ENCODE measurements at regions not wholly inside any gene's neighbourhood (a gene's known extent, or its start where the extent isn't known, plus 50 kb on each side); places are given as distances from the start of the nearest gene placed in this dataset.

- Histone ChIP-seq H3K4me2 (ENCODE audit: insufficient read depth, low read length) (no peak overlapping the region), H3K27ac (ENCODE audit: extremely low read depth, low read depth, low read length) (no peak overlapping the region), H3K9me3 (replicated peaks; ENCODE audit: control insufficient read depth, insufficient read depth, low read depth, low read length) (no peaks in the 10 kb centered on the region), H4K20me1 (replicated peaks; ENCODE audit: control insufficient read depth, insufficient read depth, low read length) (no peaks in the 10 kb centered on the region), H3K27me3 (ENCODE audit: control insufficient read depth in 2 of 2, insufficient read depth in 2 of 2, low read length in 2 of 2) (no peaks in the 10 kb centered on the region), H3K79me2 (ENCODE audit: control insufficient read depth, insufficient read depth, low read length) (no peaks in the 10 kb centered on the region), H3K9ac (ENCODE audit: insufficient read depth in 1 of 2, low read depth in 2 of 2, low read length in 2 of 2) (no peak overlapping the region), H3K36me3 (ENCODE audit: control insufficient read depth, insufficient read depth, low read length) (no peaks in the 10 kb centered on the region), H3K9me1 (ENCODE audit: control insufficient read depth, insufficient read depth, low read length) (no peaks in the 10 kb centered on the region), H2AFZ (ENCODE audit: low read depth, low read length) (no peak overlapping the region), H3K4me3 (no peak overlapping the region), H3K4me1 (replicated peaks in 1 of 2; ENCODE audit: control insufficient read depth in 2 of 2, insufficient read depth in 2 of 2, low read length in 2 of 2) (no peaks in the 10 kb centered on the region)
- DNase-seq (ENCODE audit: extremely low read depth in 1 of 4, low spot score in 3 of 4) (no peak), FAIRE-seq (no peak), ATAC-seq (no peak)
- whole genome bisulfite sequencing (ENCODE audit: insufficient coverage, low coverage, missing lambda C conversion rate) = 0% methylated on average over 3 of the region's 3 CpGs
- no TSS peak for BruUV-seq (replicated peaks)
- no peak for TF ChIP-seq RFX7 (CRISPR knock-in tag; IDR thresholded peaks at IDR 0.05)
- TF ChIP-seq RBM17 (IDR thresholded peaks at IDR 0.05; ENCODE audit: borderline replicate concordance, low read depth, low read length) = no peak
- TF ChIP-seq HNRNPL (IDR thresholded peaks at IDR 0.05; ENCODE audit: low read depth, low read length) = no peak
- no peak for TF ChIP-seq L3MBTL2 (IDR thresholded peaks at IDR 0.05)
- no peak for TF ChIP-seq PPARD (CRISPR knock-in tag; IDR thresholded peaks at IDR 0.05)
- TF ChIP-seq ZNF311 (CRISPR knock-in tag; IDR thresholded peaks at IDR 0.05) = no peak
- no peak for TF ChIP-seq IRF1 (CRISPR knock-in tag; IDR thresholded peaks at IDR 0.05; ENCODE audit: borderline replicate concordance)
- no peak for TF ChIP-seq IRF9 (tag; IDR thresholded peaks at IDR 0.05)
- TF ChIP-seq HIVEP1 (CRISPR knock-in tag; IDR thresholded peaks at IDR 0.05) = no peak
- no peak for TF ChIP-seq ETV5 (CRISPR knock-in tag; IDR thresholded peaks at IDR 0.05; ENCODE audit: low read depth)
- no peak for TF ChIP-seq ZMIZ1 (IDR thresholded peaks at IDR 0.05; ENCODE audit: low read depth in 2 of 2, low read length in 2 of 2)
- no peak for TF ChIP-seq KLF10 (CRISPR knock-in tag; IDR thresholded peaks at IDR 0.05)
- CTCF ChIA-PET (ENCODE audit: low intra/inter-chr PET ratio) = no interaction called here
- POLR2A ChIA-PET = no interaction called here
- intact Hi-C loops (cut with micrococcal nuclease) (no loop called here), in situ Hi-C loops (cut with MboI) (no loop called here)
Observed at GRCh38 chr9:81777482-81777881, 88.1 kb upstream of the TLE1 start.

Measured in K562 (cell line).